ENCODE measurements at regions not wholly inside any gene's neighbourhood (a gene's known extent, or its start where the extent isn't known, plus 50 kb on each side); places are given as distances from the start of the nearest gene placed in this dataset.
"Not testable (repeated sequence)": the region's sequence is repeated elsewhere in the genome, so short reads cannot be mapped to it uniquely, and the experiment has no call there.

DNA sequence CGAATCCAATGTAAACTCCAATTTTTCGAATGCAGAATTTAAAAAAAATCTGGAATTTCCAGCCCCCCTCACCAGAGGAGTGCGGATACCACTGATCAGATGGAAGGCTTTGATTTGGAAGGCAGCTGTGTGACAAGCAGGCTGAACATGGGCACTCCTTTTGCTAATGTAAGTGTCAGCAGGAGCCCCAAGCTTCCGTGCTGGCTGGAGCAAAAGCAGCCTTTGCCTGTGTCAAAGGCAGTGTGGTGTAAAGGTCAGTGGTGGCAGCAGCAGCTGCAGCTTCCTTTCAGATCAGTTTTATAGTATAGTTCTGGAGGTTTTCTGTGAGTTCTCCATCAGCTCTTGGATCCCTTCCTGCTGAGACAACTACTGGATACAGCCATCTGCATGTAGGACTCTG lies 259.9 kb downstream of the CTH start:
- no peak for DNase-seq (ENCODE audit: low read depth)

DNA sequence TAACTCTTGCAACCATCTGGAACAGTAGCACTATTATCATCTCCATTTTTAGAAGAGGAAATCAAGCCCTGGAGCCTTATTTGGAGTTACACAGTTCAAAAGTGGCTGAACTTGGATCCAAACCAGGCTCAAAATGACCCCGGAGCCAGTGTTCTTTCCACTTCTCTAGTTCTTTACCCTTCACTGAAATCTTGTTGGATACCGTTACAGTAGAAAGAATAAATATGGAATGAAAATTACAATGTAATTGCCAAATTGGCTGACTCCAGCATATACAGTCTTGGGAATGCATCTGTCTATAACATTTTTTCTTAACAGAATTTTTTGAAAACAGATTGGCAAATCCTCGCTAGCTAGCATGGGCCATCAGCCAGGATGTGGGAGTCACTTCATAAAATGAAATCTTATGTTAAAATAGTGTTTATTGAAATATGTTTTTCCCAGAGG lies 261.4 kb downstream of the CTH start:
- DNase-seq (ENCODE audit: low read depth) = no peak

DNA sequence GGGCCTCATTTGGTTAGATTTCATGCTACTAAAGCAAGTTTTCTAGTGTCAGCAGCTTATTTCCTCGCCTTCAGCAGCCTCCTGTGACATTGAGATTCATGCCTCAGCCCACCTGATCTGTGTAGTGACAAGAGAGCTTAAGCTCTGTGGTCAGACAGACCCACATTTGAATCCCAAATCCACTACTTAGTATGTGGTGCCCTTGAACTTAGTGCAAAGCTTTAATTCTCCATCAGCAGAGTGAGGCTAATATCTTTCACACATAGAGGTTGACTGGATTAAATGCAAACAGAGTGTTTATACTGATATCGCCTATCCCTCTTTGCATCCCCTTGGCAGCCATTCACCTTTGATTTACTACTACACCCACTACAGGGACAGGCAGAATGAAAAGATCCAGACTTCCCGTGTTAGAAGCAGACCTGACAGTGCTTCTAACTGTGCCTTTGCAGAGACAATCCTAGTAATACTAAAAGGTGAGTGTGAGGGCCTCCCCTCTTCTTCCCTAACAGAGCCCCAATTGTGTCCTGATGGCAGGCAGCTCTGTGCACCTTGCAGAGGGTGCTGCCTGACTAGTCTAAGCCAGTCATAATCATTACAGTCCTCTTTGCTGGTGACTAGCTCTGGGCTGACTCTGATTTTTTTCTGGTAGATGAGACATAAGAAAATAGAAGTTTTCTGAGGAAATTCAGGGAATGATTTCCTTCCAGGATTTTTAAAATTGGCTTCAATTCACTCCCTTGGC lies 264.0 kb downstream of the CTH start:
- DNase-seq (ENCODE audit: low read depth) = no peak

DNA sequence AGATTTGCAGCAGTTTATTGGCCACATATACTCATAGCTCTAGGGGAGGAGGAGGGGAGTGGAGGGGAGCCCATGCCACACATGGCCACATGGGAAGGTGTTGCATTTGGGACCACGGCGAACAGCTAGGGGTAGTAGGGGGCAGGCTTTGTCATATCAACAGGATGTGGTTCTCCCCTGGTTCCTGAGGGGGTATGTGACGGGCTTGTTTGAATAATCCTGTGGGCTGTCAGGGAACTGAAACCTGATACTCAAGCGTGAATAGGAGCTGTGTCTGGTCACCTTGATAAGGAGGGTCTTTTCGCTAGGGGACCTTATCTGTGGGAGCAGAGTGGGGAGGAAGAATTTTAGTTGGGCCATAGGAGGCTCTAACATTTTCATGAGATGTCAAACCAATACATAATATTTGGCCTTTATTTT lies 264.7 kb downstream of the CTH start:
- DNase-seq (ENCODE audit: low read depth) = no peak

DNA sequence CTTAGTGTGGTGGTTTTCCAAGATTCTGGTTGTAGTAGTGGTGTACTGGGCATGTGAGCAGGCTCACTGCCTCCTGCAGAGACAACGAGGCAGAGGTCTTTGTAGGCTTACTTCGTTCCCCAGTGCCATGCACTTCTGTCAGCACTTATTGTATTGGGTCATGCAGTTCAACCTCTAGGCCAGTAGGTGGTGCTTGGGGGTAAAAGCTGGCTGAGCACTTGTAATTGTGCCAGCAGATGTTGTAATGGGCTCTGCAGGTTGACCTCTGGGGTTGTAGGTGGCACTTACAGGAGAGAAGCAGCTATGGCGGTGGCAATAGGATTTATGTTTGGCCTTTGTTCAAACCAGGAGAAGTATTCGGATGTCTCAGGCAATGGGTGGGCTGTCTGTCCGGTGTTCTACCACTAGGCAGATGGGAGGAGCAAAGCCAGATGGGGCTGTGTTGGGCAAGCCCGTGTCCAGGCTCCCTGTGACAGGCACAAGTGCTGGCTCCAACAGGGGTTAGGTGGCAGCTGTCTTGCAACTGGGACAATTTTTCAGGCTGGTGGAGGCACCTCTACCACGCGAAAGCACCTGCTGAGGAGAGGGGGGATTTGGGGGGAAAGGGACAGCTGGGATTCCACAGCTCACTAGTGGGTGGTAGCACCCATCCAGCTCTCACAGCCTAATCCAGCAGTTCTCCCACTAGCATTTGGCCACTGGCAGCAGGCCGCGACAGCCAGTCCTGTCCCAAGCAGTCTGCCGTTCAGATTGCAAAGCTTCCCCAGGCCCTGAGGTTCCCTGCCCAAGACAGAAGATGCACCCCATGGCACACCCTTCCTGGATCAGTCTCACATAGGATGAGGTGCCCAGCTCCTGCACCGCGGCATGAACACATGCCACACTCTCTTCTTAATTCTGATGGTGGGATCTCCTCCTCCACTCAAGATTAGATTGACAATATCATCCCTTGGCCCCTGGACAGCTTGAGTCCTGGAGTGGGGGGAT lies 274.5 kb downstream of the CTH start:
- DNase-seq (ENCODE audit: low read depth) = peak; percentile 11

DNA sequence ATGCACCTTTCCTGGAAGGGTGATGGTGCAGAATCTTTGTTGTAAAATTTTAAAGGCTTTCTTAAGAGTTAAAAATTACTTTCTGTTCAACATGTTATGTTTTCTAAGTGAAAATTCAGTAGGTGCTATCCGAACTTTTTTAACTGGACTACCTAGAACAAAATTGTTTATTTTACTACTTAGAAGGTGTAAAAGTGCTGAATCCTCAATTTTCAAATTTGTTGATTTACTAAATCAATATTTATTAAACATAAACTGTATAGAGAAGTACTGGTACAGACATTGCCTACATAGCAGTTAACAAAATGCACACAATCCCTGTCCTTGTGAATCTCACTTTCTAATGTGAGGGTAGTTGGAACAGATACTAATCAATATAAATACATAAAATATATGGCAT lies 277.5 kb downstream of the CTH start:
- no peak for DNase-seq (ENCODE audit: low read depth)

DNA sequence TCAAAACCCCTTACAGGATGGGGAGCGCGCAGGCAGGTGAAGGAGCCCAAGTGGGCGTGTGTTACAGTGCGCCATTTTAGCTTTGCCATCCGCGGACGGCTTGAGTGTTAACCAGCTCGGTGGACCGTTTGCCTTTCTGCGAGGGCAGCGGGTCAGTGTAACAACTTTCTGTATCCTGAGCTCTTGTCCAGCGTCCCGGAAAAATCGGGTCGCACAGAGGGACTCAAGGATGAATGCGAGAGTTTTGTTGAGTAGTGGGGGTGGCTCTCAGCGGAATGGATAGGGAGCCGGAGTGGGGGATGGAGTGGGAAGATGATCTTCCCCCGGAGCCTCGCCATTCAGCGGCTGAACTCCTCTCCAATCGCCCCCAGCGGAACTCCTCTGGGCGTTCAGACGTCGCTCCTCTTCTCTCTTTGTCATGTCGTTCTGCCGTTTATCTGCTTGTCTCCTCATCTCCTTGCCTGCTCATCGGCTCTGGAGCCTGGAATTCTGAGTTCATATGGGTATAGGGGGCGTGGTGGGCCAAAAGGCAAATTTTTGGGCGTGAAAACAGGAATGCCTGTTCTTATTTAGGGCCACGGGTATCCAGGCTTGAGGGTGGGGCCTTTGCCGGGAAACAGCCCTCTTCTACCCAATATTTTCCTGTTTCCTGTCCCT lies 295.4 kb downstream of the CTH start:
- DNase-seq (ENCODE audit: low read depth) = no peak

DNA sequence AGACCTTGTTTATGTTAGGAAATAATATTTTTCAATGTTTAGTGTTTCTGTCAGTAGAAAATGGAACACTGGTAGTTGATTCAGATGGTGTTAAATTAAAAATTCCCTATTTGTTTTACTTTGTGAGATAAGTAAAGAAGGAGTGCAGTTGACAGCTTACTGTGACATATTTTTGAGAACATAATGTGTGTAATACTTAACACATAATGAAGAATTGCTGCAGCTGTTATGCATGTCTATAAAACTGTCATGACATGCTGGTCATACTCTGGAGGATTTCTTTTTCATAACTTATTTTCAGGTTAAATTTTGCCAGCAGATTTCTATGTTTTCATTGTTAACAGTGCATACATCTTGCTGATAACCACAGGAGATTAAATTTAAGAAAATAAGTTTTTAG lies 296.1 kb downstream of the CTH start:
- no peak for DNase-seq (ENCODE audit: low read depth)

DNA sequence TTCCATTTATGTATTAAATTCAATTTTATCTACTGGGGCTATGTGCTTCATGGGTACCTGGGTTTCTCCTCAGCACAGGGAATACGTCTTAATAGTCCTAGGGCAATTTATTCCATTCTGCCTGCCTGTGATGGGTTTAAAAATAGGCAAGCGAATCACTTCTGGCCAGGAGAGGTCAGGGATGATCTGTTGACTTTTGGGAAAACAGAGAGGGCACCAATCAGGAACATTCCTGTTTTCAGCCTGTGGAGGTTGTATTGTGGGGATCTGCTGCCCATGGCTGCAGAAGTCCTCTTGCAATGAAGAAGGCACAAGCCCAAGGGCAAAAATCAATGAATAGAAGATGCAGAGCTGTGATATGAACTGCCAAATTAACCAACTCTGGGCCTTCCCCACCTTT lies 303.1 kb downstream of the CTH start:
- no peak for DNase-seq (ENCODE audit: low read depth)

DNA sequence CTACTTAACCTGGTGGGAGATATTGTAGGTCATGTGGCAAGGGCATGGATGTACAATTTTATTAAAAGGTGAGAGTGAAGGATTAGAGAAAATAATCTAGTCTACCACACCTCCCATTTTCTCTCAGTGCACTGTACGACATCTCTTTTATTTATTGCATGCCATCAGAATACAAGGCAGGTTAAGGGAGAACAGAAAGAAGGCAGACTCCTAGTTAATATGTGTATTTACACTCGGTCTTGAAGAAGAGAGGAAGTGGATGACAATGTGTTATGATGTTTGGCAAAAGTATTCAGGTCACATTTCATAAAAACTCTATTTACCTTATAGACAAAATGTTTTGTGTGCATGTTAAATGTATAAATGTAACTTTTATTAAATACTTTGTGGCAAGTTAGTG lies 306.1 kb downstream of the CTH start:
- DNase-seq (ENCODE audit: low read depth) = no peak

DNA sequence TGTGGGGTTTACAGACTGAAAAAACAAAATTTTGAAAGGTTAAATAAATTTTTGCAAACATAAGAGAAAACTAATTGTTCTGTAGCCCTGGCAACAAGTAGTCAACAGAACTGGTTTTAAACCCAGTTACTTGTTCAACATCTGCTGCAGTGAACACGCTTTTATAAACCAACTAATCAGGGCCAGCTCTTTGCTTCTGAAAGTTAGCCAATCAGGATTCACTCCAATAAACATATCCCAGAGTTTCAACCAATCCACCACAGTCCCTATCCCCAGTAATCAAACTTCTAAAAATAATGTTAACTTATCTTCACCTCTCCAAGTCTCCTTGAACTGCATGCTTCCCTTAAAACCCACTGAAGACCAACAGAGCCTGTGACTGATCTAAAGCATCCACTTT lies 306.6 kb downstream of the CTH start:
- no peak for DNase-seq (ENCODE audit: low read depth)

DNA sequence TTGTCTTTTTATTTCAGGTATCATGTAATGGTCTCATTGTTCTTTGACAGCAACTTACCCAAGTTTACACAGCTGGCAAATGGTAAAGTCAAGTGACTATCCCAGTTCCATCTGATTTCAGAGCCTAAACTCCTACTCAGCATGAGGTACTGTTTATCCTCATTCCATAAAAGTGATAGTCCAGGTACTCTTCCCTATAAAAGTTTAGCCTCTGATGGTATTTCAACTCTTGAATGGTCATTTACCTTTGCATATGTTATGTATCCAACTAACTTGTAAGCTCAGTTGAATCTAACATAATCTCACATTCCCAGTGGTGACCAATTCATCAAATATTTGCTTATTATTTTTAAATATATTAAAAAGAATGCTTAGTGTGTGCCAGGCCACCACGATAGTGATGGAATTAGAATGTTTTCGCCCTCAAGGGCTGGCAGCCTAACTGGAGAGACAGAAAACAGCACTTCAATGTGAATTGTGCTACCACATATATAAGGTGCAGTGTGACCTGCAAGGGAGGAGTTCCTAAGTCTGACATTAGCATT lies 307.1 kb downstream of the CTH start:
- DNase-seq (ENCODE audit: low read depth) = no peak

DNA sequence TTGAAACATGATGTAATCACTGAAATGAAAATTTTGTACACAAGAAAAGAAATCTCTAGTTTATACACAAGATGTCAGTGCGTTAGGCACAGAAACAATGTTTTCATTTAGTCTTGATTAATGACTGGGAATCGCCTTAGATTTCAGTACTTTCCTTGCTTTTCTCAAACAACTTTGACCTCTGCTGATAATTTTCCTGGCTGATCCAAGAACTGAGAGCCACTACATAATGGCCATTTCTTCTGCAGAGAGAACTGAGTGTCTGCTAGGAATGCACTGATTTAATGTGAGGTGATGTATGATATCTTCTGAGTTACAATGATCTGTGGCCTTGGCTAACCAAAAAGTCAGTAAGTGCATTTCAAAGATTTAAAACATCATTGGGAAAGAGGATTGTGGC lies 308.1 kb downstream of the CTH start:
- DNase-seq (ENCODE audit: low read depth) = no peak

DNA sequence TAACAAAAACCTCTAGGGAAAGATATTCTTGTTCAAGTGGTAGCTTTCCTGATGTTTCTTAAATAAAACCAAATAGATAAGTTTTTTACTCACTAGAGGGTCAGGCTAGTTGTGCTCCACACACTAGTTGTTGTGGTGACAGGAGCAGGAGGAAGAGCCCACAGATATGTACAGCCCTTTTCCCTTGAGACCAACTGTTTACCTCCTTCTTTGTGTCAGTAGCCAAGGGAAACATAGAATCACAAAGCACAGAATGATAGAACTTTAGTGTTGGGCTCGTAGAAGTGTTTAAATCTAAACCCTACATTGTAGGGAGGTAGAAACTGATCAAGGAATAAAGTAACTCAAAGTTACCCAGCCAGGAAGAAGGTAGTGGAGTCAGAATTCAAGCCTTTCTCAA lies 309.0 kb downstream of the CTH start:
- DNase-seq (ENCODE audit: low read depth) = no peak

DNA sequence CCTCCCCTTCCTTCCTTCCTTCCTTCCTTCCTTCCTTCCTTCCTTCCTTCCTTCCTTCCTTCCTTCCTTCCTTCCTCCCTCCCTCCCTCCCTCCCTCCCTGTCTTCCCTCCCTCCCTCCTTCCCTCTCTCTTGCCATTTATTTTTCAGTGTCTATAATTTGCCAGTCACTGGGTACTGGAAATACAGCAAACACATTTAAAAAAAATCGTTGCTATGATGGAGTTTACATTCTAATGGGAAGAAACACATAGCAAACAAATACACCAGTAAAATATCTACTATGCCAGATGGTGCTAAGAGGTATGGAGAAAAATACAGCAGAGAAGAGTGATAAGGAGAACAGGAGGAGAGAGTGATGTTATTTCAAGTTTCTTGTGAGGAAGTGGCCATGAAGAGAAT lies 309.5 kb downstream of the CTH start:
- no peak for DNase-seq (ENCODE audit: low read depth)

DNA sequence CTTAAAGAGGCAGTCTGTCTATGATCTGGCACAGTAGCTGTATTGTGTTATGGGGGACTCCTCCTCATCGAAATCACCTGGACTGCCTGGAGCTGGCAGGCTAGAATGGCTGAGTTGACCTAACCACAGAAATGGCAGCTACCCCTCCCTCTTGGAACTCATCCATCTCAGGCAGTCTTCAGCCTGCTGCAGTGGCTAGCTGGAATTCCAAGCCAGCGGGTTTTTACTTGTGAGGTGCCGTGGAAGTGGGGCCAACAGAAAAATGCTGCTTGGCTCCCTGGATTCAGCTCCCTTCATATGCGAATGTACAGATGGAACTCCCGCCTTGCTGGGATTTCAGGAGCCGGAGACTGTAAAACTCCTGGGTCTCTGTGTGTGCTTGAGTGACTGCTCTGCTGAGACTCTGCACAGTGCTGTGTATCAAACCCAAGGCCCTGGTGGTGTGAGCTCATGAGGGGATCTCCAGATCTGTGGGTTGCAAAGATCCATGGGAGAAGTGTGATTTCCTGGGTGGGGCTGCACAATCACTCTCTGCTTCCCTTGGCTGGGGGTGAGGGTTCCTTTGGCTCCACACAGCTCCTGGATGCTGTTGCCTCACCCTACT lies 316.9 kb downstream of the CTH start:
- DNase-seq (ENCODE audit: low read depth) = no peak

DNA sequence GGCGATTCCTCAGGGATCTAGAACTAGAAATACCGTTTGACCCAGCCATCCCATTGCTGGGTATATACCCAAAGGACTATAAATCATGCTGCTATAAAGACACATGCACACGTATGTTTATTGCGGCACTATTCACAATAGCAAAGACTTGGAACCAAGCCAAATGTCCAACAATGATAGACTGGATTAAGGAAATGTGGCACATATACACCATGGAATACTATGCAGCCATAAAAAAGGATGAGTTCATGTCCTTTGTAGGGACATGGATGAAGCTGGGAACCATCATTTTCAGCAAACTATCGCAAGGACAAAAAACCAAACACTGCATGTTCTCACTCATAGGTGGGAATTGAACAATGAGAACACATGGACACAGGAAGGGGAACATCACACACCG lies 311.1 kb downstream of the PTGER3 start:
- not testable (repeated sequence) for DNase-seq (ENCODE audit: low read depth)

DNA sequence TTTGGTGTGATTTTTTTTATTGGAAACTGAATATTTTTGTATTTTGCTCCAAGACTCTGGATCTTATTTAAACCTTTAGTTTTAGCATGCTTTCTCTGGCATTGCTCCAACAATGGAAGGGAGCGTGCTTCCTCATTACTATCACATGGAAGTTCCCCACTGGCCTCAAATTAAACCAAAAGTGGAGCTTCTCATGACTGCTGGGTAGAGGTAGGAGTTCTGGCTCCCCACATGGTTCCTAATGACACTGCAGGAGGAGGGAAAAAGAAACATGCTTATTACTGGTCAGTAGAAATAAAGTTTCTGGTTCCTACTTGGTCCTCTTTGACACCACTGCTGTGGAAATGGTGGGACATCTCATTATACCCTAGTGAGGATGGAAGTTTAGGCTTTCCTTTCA lies 310.5 kb downstream of the PTGER3 start:
- DNase-seq (ENCODE audit: low read depth) = no peak

DNA sequence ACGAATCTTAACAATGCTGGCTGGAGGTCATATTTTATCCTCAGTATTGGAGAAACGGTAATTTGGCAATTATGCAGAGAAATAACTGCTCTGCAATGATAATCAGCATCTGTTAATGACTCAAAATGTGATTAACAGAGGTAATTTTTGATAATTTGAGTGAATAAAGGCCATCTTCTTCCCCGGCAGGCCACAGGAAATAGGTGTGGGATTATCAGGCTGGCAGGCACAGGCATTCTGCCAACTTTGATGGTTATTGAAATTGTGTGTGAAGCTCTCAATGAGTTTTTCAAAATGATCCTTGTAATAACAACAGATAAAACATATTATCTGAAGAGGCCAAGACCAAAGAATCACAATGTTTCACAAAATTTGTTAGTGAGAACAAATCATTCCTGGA lies 309.0 kb downstream of the PTGER3 start:
- no peak for DNase-seq (ENCODE audit: low read depth)

DNA sequence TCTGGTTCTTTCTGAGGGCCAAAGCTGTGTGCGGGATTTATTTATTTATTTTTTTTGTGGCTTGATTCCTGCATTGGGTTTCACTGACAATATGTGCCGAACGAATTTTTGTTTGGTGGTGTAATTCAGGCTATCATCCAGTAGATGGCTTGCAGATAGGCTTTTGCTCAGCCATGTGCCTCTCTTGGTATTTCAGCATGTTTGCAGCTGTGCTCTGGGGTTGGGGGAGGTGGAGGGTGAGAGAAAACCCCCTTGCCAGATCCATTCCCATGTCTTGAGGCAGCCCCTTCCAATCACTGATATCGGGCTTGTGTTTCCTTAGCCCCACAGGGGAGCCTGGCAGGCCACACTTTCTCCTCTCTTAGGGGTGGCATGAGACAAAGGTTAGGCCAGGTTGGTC lies 302.4 kb downstream of the PTGER3 start:
- DNase-seq (ENCODE audit: low read depth) = no peak

DNA sequence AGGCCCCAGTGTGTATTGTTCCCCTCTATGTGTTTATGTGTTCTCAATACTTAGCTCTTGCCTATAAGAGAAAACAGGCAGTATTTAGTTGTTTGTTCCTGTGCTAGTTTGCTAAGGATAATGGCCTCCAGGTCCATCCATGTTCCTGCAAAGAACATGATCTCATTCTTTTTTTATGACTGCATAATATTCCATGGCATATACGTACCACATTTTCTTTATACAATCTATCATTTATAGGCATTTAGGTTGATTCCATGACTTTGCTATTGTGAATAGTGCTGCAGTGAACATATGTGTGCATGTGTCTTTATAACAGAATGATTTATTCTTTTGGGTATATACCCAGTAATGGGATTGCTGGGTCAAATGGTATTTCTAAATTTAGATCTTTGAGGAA lies 301.6 kb downstream of the PTGER3 start:
- DNase-seq (ENCODE audit: low read depth) = not testable (repeated sequence)

DNA sequence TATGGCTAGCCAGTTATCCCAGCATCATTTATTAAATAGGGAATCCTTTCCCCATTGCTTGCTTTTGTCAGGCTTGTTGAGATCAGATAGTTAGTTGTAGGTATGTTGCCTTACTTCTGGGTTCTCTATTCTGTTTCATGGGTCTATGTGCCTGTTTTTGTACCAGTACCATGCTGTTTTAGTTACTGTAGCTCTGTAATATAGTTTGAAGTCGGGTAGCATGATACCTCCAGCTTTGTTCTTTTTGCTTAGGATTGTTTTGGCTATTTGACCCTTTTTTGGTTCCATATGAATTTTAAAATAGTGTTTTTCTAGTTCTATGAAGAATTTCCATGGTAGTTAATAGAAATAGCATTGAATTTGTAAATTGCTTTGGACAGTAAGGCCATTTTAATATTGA lies 300.5 kb downstream of the PTGER3 start:
- not testable (repeated sequence) for DNase-seq (ENCODE audit: low read depth)
